Skeletal muscle satellite cell (primary cell): ENCODE measurements at regions not wholly inside any gene's neighbourhood (a gene's known extent, or its start where the extent isn't known, plus 50 kb on each side); places are given as distances from the start of the nearest gene placed in this dataset.

Source experiments
- H3K27me3 ChIP-seq: 2 replicates; pipeline ENCODE4 v1.7.0; 2013; ENCODE audit warnings: low read length; ENCODE audit not compliant: control insufficient read depth, insufficient read depth
- H3K36me3 ChIP-seq: 2 replicates; pipeline ENCODE4 v1.7.0; 2013; ENCODE audit warnings: mild to moderate bottlenecking, control low read depth, low read length; ENCODE audit not compliant: insufficient read depth
- H3K4me1 ChIP-seq: 2 replicates; pipeline ENCODE4 v1.7.0; 2013; ENCODE audit warnings: low read length; ENCODE audit not compliant: control insufficient read depth, insufficient read depth
- H3K4me2 ChIP-seq: 2 replicates; pipeline ENCODE4 v1.7.0; 2013; ENCODE audit warnings: mild to moderate bottlenecking, low read length
- H3K4me3 ChIP-seq: 2 replicates; pipeline ENCODE4 v1.7.0; 2013; ENCODE audit warnings: low read length
- H3K9ac ChIP-seq: 2 replicates; pipeline ENCODE4 v1.7.0; 2013; ENCODE audit warnings: mild to moderate bottlenecking, low read depth, low read length, moderate library complexity
- H3K9me3 ChIP-seq: replicated peaks from 2 replicates; pipeline ENCODE4 v1.7.0; 2013; ENCODE audit warnings: mild to moderate bottlenecking, control low read depth, low read length

DNA sequence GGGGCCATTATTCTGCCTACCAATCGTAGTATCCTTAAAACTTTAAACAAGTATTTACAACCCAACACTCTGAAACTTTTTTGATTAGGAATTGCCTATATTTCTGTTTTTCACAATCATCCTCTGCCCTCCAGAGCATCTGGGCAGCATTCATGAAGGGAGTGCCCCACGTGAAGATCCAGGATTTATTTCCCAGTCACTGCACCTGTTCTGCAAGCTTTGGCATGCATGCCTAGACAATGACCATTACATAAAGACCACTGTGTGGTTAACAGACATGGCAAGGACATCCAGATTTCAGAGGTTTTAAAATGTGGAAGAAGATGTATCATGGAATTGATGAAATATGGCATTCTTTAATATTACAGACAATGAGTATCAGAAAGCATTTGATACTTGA is 1083.8 kb downstream of the TBC1D22A start:
- Histone ChIP-seq H3K27me3 (no peaks in the 10 kb centered on the region), H3K4me2 (no peak overlapping the region), H3K4me3 (no peak overlapping the region), H3K4me1 (peaks cover 12% of the 10 kb centered on the region), H3K9ac (no peak overlapping the region), H3K36me3 (no peaks in the 10 kb centered on the region), H3K9me3 (no peaks in the 10 kb centered on the region)

DNA sequence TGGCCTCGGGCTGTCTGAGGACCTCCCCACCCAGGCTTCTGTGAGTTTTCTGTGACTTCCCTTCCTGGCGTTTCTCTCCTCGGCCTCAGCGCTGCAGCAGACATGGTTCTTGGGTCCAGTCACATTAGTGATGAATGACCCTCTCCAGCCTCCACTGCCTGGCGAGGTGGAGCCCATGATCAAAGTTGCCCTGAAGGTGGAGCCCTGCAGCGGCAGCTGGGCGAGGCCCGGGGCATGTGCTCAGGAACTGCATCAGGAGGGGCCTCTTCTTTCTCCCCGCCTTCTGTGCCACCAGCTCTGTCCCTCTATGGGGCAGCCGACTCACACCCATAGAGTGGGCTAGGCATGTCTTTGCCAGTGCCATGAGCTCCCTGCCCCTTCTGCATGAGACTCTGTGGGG is 1079.7 kb downstream of the TBC1D22A start:
- H3K4me1 ChIP-seq, result peaks cover 18% of the 10 kb centered on the region
- H3K36me3 ChIP-seq, result no peaks in the 10 kb centered on the region
- H3K27me3 ChIP-seq, result no peaks in the 10 kb centered on the region
- no peak overlapping the region for H3K4me2 ChIP-seq
- no peak overlapping the region for H3K9ac ChIP-seq
- H3K9me3 ChIP-seq, result no peaks in the 10 kb centered on the region
- H3K4me3 ChIP-seq, result no peak overlapping the region

DNA sequence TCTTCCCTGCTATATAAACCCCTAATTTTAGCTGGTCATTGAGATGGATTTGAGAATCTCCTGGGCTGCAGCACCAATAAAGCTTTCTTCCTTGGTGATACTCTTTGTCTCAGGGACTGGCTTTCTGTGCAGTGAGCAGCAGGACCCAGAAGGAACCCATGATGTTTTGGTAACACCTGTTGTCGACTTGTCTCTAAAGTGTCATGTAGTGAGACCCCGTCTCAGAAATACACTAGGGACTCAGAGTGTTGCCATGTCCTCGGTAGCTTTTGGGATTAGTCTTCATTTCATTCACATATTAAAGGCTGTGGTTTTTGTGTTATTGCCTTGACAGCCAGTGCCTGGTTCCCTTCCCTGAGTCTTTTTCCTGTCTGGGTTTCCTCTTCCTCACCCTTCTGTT is 1078.7 kb downstream of the TBC1D22A start:
- H3K36me3 ChIP-seq, result no peaks in the 10 kb centered on the region
- H3K4me1 ChIP-seq, result peaks cover 24% of the 10 kb centered on the region
- H3K4me3 ChIP-seq, result no peak overlapping the region
- H3K9me3 ChIP-seq, result no peaks in the 10 kb centered on the region
- H3K4me2 ChIP-seq, result no peak overlapping the region
- H3K27me3 ChIP-seq, result no peaks in the 10 kb centered on the region
- no peak overlapping the region for H3K9ac ChIP-seq

DNA sequence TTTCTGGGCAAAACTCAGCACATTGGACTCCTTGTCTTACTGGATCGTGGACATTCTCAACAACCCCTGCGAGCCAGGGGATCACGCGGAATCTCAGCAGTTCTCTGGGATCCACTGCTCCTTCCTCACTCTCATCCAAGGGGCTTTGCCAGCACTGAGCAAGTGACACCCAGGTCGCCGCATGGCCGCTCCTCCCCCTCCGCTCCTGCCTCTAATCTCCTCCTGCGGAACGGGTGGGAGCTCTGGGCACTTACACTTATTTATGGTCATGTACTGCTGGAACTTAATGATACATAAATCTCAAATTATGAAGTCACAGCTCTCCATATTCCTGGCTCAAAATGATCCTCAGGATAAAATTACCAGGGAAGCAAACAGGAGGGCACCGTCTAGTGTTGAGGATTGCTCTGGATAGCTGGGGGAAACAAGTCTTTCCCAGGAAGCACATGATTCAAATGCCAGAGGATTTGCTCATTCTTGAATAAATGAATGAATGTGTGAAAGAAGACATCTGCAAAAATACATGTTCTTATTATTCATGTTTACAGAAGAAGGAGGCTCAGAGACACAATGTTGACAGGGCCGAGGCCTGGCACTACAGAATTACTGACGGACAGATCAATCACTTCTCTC is 1077.3 kb downstream of the TBC1D22A start:
- Histone ChIP-seq H3K4me1 (peaks cover 27% of the 10 kb centered on the region), H3K9ac (peak overlapping the region; percentile 66), H3K27me3 (no peaks in the 10 kb centered on the region)

DNA sequence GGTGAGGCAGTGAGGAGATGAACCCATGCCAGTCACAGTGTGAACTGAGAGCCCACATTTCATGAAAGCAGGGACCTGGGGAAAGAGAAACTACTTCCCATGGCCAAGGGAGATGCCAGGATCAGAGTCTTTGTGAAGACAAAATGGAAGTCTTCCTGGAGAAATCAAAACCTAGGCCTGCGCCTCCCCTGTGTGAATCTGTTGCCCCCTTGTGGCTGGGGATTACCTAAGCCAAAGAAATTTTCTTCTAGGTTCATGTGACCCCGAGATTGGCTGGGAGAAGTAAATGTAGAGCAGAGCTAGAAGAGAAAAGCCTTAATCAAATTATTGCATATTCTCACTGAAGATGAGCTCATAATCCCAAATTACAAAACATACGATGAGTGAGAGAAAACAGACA is 1075.3 kb downstream of the TBC1D22A start:
- H3K9me3 ChIP-seq, result no peaks in the 10 kb centered on the region
- no peak overlapping the region for H3K4me2 ChIP-seq
- H3K9ac ChIP-seq, result peak overlapping the region; percentile 79
- no peak overlapping the region for H3K4me3 ChIP-seq
- peaks cover 30% of the 10 kb centered on the region for H3K4me1 ChIP-seq
- H3K36me3 ChIP-seq, result no peaks in the 10 kb centered on the region
- H3K27me3 ChIP-seq, result no peaks in the 10 kb centered on the region

More for the DNA sequence above, 1077.3 kb downstream of the TBC1D22A start:
- no peaks in the 10 kb centered on the region for H3K36me3 ChIP-seq
- no peak overlapping the region for H3K4me3 ChIP-seq
- H3K4me2 ChIP-seq, result no peak overlapping the region
- H3K9me3 ChIP-seq, result no peaks in the 10 kb centered on the region

DNA sequence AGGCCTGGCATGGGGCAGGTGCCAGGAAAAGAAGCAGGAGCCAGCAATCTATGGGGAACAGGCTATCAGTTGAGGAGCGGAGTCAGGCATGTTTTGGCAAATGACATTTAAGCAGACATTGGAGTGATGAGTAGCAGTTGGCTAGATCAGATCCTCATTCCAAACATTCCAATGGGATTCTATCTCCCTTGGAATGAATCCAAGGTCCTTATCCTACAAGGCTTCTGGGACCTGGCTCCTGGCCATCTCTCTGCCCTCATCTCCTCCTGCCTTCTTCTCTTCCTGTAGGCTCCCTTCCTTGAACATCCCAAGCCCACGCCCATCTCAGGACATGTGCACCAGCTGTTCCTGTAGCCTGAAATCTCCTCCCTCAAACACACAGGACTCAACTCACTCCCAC is 1074.5 kb downstream of the TBC1D22A start:
- peaks cover 30% of the 10 kb centered on the region for H3K4me1 ChIP-seq
- H3K9me3 ChIP-seq, result no peaks in the 10 kb centered on the region
- H3K4me3 ChIP-seq, result no peak overlapping the region
- H3K4me2 ChIP-seq, result no peak overlapping the region
- H3K27me3 ChIP-seq, result no peaks in the 10 kb centered on the region
- no peaks in the 10 kb centered on the region for H3K36me3 ChIP-seq
- H3K9ac ChIP-seq, result peak overlapping the region; percentile 79

DNA sequence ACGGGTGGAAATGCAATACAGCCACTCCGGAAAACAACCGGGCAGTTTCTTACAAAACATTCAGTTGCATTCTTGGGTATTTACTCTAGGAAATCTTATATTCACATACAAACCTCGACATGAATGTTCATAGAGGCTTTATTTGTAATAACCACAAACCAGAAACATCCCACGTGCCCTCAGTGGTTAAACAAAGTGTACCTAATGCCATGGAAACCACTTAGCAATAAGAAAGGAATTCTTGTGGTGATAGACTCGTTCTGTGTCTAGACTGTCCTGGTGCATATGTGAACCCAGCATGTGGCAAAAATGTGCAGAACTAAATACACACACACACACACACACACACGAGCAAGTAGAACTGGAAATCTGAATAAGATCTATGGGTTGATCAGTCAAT is 1073.3 kb downstream of the TBC1D22A start:
- Histone ChIP-seq H3K9ac (peak overlapping the region; percentile 55), H3K4me1 (peaks cover 30% of the 10 kb centered on the region), H3K27me3 (no peaks in the 10 kb centered on the region), H3K36me3 (no peaks in the 10 kb centered on the region), H3K4me2 (no peak overlapping the region), H3K9me3 (no peaks in the 10 kb centered on the region), H3K4me3 (no peak overlapping the region)

DNA sequence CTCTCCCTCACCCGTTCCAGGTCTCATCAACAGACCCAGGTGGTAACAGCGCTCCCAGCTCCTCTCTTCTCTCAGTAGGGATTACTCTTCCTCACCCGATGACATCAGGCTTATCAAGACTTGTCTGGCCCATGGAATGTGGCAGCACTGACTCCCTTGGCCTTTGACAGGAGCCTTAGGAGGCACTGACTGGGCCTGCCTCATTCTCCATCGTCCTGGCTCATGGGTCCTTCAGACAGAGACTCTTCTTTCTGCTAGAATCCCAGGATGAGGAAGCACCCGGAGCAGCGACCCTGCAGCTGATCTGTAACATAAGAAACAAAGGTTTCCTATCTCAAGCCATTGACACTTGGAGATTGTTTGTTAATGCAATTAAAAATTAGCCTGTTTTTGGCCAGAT is 1063.6 kb downstream of the TBC1D22A start:
- Histone ChIP-seq H3K27me3 (no peaks in the 10 kb centered on the region), H3K36me3 (no peaks in the 10 kb centered on the region), H3K4me1 (no peaks in the 10 kb centered on the region), H3K9me3 (no peaks in the 10 kb centered on the region), H3K4me2 (no peak overlapping the region), H3K9ac (no peak overlapping the region), H3K4me3 (no peak overlapping the region)

DNA sequence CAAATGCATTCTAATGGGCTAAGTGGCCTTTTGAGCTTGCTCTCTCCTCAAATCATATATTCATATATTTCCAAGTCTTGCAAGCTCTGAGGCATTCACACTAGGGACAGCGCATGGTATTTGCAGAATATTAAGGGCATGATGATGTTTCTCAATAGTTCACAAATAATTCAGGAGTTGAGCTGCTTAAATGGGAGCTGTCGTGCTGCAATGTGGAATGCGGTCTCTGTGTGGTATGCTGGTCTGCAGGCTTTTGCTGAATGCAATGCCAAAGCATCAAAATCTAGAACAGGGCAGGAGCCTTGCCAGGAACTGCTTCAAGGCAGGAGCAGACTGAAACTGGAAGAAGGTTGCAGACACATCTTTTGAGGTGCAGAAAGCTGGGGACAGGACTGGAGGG is 1060.0 kb downstream of the TBC1D22A start:
- Histone ChIP-seq H3K27me3 (no peaks in the 10 kb centered on the region), H3K4me1 (no peaks in the 10 kb centered on the region), H3K9ac (no peak overlapping the region), H3K9me3 (no peaks in the 10 kb centered on the region), H3K4me3 (no peak overlapping the region), H3K4me2 (no peak overlapping the region), H3K36me3 (no peaks in the 10 kb centered on the region)

DNA sequence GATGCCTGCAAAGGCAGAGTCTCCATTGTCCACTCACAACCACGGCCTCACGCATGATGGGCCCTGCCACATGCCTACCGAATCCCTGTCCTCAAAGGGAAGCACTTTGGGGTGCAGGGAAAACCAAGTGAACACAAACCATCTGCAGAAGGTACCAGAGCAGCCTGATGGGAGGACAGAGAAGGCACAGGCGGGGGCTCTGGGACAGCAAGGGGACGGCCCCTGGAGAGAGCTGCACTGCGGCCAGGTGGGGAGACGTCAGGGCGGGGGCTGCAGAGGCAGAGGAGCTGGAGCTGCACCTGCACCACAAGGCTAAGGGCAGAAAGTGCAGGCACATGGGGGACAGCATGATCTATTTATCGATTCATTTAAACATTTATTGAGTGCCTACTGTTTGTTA is 1056.0 kb downstream of the TBC1D22A start:
- Histone ChIP-seq H3K36me3 (no peaks in the 10 kb centered on the region), H3K9ac (no peak overlapping the region), H3K9me3 (peaks cover 9% of the 10 kb centered on the region), H3K27me3 (no peaks in the 10 kb centered on the region), H3K4me3 (no peak overlapping the region), H3K4me1 (no peaks in the 10 kb centered on the region), H3K4me2 (no peak overlapping the region)

DNA sequence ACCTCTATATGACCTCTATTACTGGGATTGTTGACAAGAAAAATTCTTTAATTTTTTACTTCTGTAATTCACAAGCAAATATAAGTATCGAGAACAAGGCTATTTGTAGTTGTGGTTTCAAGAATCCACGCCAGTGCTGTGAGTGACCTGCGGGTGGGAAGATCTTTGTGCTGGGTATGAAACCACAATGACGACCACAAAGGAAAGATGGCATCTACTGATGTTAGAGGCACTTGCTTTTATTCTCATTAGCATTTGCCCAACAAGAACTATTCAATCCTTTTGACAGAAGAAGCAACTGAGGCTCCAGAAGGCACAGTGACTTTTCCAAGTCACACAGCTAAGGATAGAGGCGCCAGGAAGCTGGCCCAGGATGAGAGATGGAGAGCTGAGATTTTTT is 1054.9 kb downstream of the TBC1D22A start:
- Histone ChIP-seq H3K9me3 (peaks cover 9% of the 10 kb centered on the region), H3K36me3 (no peaks in the 10 kb centered on the region), H3K4me2 (no peak overlapping the region), H3K27me3 (no peaks in the 10 kb centered on the region), H3K9ac (no peak overlapping the region), H3K4me1 (no peaks in the 10 kb centered on the region), H3K4me3 (no peak overlapping the region)

DNA sequence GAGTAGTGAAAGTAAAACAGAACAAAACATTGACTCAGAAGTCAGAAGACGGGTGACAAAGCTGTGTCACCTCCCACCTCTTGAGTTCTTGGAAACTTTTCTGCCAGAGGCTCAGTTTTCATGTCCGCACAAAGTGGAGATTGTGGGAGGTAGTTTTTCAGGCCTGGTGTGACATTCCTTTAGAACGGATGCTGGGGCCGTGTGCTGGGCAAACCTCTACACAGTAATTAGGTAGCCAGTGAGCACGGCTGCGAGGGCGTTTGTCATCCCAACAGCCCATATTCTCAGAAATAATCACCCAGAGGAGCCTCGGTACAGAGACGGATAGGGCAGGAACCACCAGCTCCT is 1054.4 kb downstream of the TBC1D22A start:
- Histone ChIP-seq H3K4me2 (no peak overlapping the region), H3K27me3 (no peaks in the 10 kb centered on the region), H3K4me3 (no peak overlapping the region), H3K36me3 (no peaks in the 10 kb centered on the region), H3K4me1 (no peaks in the 10 kb centered on the region), H3K9ac (no peak overlapping the region), H3K9me3 (peaks cover 9% of the 10 kb centered on the region)
